Uterus (tissue), 2 donors: ENCODE measurements at regions not wholly inside any gene's neighbourhood (a gene's known extent, or its start where the extent isn't known, plus 50 kb on each side); places are given as distances from the start of the nearest gene placed in this dataset.

Source experiments
- POLR2A ChIP-seq, 2 donors: fragments of 450-650 bp; IDR thresholded peaks; one replicate each; pipeline ENCODE4 v1.6.1; 2016; ENCODE audit warnings: antibody characterized with exemption in 2 of 2, mild to moderate bottlenecking in 1 of 2, moderate library complexity in 1 of 2
- TF ChIP-seq, protein P1 (sequence below), 4 experiments: fragments of 200-600 bp in 2 of 4; fragments of 450-650 bp in 2 of 4; sonication (generic) in 2 of 4; IDR thresholded peaks; one replicate each; pipeline ENCODE4 v1.5.1; 2016 to 2019; ENCODE audit warnings: antibody characterized with exemption in 4 of 4, mild to moderate bottlenecking in 2 of 4, moderate library complexity in 1 of 4

DNA sequence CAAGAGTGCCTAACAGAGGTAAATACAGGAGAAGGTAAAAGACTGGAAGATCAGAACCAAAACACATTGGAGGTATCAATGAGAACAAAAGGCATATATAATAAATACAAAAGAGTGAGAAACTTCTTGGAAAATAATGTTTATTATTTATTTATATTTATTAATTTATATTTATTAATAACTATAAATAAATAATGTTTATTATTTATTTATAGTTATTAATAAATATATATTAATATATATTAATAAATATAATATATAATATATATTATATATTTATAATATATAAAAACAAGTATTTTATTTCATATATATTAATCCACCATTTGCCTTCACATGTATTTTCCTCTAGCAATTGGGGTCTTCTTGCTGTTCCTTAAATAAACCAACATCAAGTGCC lies 391.9 kb downstream of the GPATCH2 start:
- TF ChIP-seq, protein P1, sequence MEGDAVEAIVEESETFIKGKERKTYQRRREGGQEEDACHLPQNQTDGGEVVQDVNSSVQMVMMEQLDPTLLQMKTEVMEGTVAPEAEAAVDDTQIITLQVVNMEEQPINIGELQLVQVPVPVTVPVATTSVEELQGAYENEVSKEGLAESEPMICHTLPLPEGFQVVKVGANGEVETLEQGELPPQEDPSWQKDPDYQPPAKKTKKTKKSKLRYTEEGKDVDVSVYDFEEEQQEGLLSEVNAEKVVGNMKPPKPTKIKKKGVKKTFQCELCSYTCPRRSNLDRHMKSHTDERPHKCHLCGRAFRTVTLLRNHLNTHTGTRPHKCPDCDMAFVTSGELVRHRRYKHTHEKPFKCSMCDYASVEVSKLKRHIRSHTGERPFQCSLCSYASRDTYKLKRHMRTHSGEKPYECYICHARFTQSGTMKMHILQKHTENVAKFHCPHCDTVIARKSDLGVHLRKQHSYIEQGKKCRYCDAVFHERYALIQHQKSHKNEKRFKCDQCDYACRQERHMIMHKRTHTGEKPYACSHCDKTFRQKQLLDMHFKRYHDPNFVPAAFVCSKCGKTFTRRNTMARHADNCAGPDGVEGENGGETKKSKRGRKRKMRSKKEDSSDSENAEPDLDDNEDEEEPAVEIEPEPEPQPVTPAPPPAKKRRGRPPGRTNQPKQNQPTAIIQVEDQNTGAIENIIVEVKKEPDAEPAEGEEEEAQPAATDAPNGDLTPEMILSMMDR (IDR thresholded peaks at IDR 0.05): no peak
- TF ChIP-seq POLR2A (IDR thresholded peaks at IDR 0.05): no peak
